HG02973 (cell line): ENCODE measurements at regions not wholly inside any gene's neighbourhood (a gene's known extent, or its start where the extent isn't known, plus 50 kb on each side); places are given as distances from the start of the nearest gene placed in this dataset.
"Not testable (repeated sequence)": the region's sequence is repeated elsewhere in the genome, so short reads cannot be mapped to it uniquely, and the experiment has no call there.

Experiments
- ATAC-seq: cut with Tn5 transposase; IDR thresholded peaks from one replicate; pipeline ENCODE4 v1.9.1; 2021; ENCODE audit warnings: moderate library complexity; ENCODE audit not compliant: unreplicated experiment

GRCh38 chrX:76996641-76997040 lies 450.5 kb upstream of the FGF16 start:
- no peak for ATAC-seq

GRCh38 chrX:77003530-77003929 lies 443.7 kb upstream of the FGF16 start:
- ATAC-seq: no peak

- no peak for ATAC-seq
These were observed 443.2 kb upstream of the FGF16 start for GRCh38 chrX:77003956-77004355.

- ATAC-seq: no peak
These were observed 437.5 kb upstream of the FGF16 start for GRCh38 chrX:77009691-77010090.

- ATAC-seq: no peak
These were observed 432.5 kb upstream of the FGF16 start for GRCh38 chrX:77014377-77015372.

GRCh38 chrX:77017093-77017492 lies 430.1 kb upstream of the FGF16 start:
- ATAC-seq: no peak

GRCh38 chrX:77046180-77046810 lies 400.9 kb upstream of the FGF16 start:
- ATAC-seq: not testable (repeated sequence)

GRCh38 chrX:77060572-77060971 lies 386.6 kb upstream of the FGF16 start:
- no peak for ATAC-seq

- no peak for ATAC-seq
These were observed 386.2 kb upstream of the FGF16 start for GRCh38 chrX:77061022-77061421.

- ATAC-seq: no peak
These were observed 385.6 kb upstream of the FGF16 start for GRCh38 chrX:77061545-77061944.

- no peak for ATAC-seq
These were observed 381.3 kb upstream of the FGF16 start for GRCh38 chrX:77065896-77066295.

GRCh38 chrX:77070202-77070918 lies 376.8 kb upstream of the FGF16 start:
- no peak for ATAC-seq

GRCh38 chrX:77076896-77077295 lies 370.3 kb upstream of the FGF16 start:
- no peak for ATAC-seq

- not testable (repeated sequence) for ATAC-seq
These were observed 366.0 kb upstream of the FGF16 start for GRCh38 chrX:77081237-77081636.

GRCh38 chrX:77085372-77085771 lies 361.8 kb upstream of the FGF16 start:
- ATAC-seq: no peak

GRCh38 chrX:77087529-77088169 lies 359.5 kb upstream of the FGF16 start:
- ATAC-seq: no peak

GRCh38 chrX:77088233-77088632 lies 359.0 kb upstream of the FGF16 start:
- no peak for ATAC-seq

GRCh38 chrX:77114501-77114900 lies 332.7 kb upstream of the FGF16 start:
- no peak for ATAC-seq

- no peak for ATAC-seq
These were observed 328.5 kb upstream of the FGF16 start for GRCh38 chrX:77118686-77119085.

- no peak for ATAC-seq
These were observed 327.5 kb upstream of the FGF16 start for GRCh38 chrX:77119706-77120105.

- ATAC-seq: not testable (repeated sequence)
These were observed 323.3 kb upstream of the FGF16 start for GRCh38 chrX:77123917-77124316.
